OCI-LY1 (cell line): ENCODE measurements at regions not wholly inside any gene's neighbourhood (a gene's known extent, or its start where the extent isn't known, plus 50 kb on each side); places are given as distances from the start of the nearest gene placed in this dataset.

ENCODE experiments used
- CTCF ChIP-seq: fragments of 200-600 bp; sonication (generic), shearing (Covaris generic); IDR thresholded peaks from 2 replicates; pipeline ENCODE4 v1.5.1; 2017; ENCODE audit warnings: mild to moderate bottlenecking, antibody characterized with exemption, low read length, moderate library complexity, mixed read lengths
- EZH2 ChIP-seq: fragments of 200-600 bp; sonication (generic), shearing (Covaris generic); IDR thresholded peaks from 2 replicates; pipeline ENCODE4 v1.8.0; 2017; ENCODE audit warnings: borderline replicate concordance, mixed run types, mild to moderate bottlenecking, antibody characterized with exemption, low read length, moderate library complexity, mixed read lengths

GRCh38 chr2:129699781-129700573, 279.5 kb upstream of the RAB6C start:
- TF ChIP-seq CTCF (no peak), EZH2 (no peak)
